ENCODE measurements at regions not wholly inside any gene's neighbourhood (a gene's known extent, or its start where the extent isn't known, plus 50 kb on each side); places are given as distances from the start of the nearest gene placed in this dataset.

- Histone ChIP-seq H4K20me1 (ENCODE audit: insufficient read depth) (no peaks in the 10 kb centered on the region), H3K4me1 (ENCODE audit: control insufficient read depth in 1 of 2, insufficient read depth in 2 of 2, low read length in 2 of 2) (no peaks in the 10 kb centered on the region), H3K27ac (ENCODE audit: low read depth, low read length) (no peak overlapping the region), H3K79me2 (ENCODE audit: insufficient read depth, low read length) (no peaks in the 10 kb centered on the region), H3K9ac (ENCODE audit: low read length) (no peak overlapping the region), H3K36me3 (ENCODE audit: control insufficient read depth in 1 of 2, insufficient read depth in 2 of 2, low read length in 2 of 2) (no peaks in the 10 kb centered on the region), H3K9me3 (ENCODE audit: control insufficient read depth in 1 of 2, insufficient read depth in 1 of 2, low read depth in 1 of 2, low read length in 2 of 2) (peaks cover 9 to 33% of the 10 kb centered on the region in 2 experiments; a peak in 3 of 4 replicates), H3K4me2 (ENCODE audit: low read length) (no peak overlapping the region), H3K9me2 (ENCODE audit: insufficient read depth) (no peaks in the 10 kb centered on the region), H3K4me3 (replicated peaks in 1 of 2; ENCODE audit: low read depth in 1 of 2, low read length in 2 of 2) (no peak overlapping the region), H2AFZ (ENCODE audit: low read depth, low read length, poor library complexity, severe bottlenecking) (no peak overlapping the region), H3K27me3 (ENCODE audit: insufficient read depth, low read length) (no peaks in the 10 kb centered on the region)
- ChIA-PET RAD21 (ENCODE audit: low non-redundant PET in 1 of 2, low total read pairs in 2 of 2, uncharacterized antibody in 2 of 2, unreplicated experiment in 2 of 2) (no interaction called here), CTCF (no interaction called here), POLR2A (no interaction called here)
- ATAC-seq = no peak
- intact Hi-C loops (cut with micrococcal nuclease) = no loop called here
- TF ChIP-seq, protein P1, sequence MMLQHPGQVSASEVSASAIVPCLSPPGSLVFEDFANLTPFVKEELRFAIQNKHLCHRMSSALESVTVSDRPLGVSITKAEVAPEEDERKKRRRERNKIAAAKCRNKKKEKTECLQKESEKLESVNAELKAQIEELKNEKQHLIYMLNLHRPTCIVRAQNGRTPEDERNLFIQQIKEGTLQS (IDR thresholded peaks at IDR 0.05) = no peak
- no peak for TF ChIP-seq CEBPB (IDR thresholded peaks at IDR 0.05; ENCODE audit: low read depth)
- no peak for TF ChIP-seq EGR1 (IDR thresholded peaks at IDR 0.05; ENCODE audit: low read depth)
- no peak for TF ChIP-seq ELF1 (IDR thresholded peaks at IDR 0.05; ENCODE audit: borderline replicate concordance, low read depth)
- no peak for TF ChIP-seq SRF (IDR thresholded peaks at IDR 0.05; ENCODE audit: low read depth)
- no peak for TF ChIP-seq REST (IDR thresholded peaks at IDR 0.05; ENCODE audit: low read depth)
- TF ChIP-seq YY1 (IDR thresholded peaks at IDR 0.05; ENCODE audit: extremely low read depth, insufficient replicate concordance, low read depth, low read length) = no peak
- no peak for TF ChIP-seq JUND (IDR thresholded peaks at IDR 0.05)
- TF ChIP-seq, protein P2, sequence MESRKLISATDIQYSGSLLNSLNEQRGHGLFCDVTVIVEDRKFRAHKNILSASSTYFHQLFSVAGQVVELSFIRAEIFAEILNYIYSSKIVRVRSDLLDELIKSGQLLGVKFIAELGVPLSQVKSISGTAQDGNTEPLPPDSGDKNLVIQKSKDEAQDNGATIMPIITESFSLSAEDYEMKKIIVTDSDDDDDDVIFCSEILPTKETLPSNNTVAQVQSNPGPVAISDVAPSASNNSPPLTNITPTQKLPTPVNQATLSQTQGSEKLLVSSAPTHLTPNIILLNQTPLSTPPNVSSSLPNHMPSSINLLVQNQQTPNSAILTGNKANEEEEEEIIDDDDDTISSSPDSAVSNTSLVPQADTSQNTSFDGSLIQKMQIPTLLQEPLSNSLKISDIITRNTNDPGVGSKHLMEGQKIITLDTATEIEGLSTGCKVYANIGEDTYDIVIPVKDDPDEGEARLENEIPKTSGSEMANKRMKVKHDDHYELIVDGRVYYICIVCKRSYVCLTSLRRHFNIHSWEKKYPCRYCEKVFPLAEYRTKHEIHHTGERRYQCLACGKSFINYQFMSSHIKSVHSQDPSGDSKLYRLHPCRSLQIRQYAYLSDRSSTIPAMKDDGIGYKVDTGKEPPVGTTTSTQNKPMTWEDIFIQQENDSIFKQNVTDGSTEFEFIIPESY (IDR thresholded peaks at IDR 0.05; ENCODE audit: extremely low read depth, insufficient replicate concordance, low read length) = no peak
- DNase-seq (ENCODE audit: low read depth, low spot score) = no peak
- BruUV-seq (replicated peaks) = no TSS peak
Observed at GRCh38 chr15:46177219-46177618, 542.4 kb downstream of the SQOR start.

Data from HCT116 (cell line).